ENCODE measurements at regions not wholly inside any gene's neighbourhood (a gene's known extent, or its start where the extent isn't known, plus 50 kb on each side); places are given as distances from the start of the nearest gene placed in this dataset.

DNA sequence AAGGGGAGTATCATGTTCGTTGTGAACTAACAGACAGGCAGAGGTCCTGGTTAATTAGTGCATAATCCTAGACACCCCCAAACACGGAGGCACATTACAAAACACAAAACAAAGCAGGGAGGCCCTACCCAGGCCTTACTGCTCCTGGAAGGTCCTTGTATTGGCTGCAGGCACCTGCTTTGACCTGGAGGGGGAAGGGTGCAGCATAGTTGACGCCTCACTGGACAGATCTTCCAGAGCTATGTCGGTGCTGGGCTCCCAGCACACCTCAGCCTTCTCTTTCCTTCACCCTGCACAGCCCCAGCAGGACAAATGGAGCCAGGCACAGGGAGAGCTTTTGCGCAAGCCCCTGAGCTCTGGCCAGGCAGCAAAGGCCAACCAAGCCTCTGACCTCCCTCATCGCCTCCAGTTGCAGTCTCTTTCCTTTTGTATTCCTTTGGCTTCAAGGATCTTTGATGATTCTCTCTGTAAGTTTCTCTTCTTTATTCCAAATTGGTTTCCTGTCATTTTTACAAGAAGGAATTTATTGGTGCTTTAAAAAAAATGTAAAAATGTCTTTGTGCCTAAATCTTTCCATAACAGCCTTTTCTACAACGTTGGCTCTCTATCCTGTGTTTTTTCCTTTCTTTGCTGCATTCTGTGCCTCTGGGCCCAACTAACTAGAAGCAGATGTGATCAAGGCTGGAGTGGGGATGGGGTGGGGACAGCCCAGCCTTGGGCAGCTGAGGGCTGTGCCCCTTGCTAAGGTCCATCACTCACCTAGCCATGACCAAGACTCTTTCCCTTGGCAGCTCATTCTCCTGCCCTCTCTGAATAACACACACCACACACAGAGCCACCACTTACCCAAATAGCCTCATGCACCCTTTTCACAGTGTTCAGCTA is 317.1 kb upstream of the NPVF start:
- Mint-ChIP-seq H3K9me3 (no peaks in the 10 kb centered on the region), H3K27ac (no peak overlapping the region), H3K4me1 (ENCODE audit: low read depth in 2 of 2) (no peaks in the 10 kb centered on the region), H3K4me3 (no peak overlapping the region), H3K36me3 (no peaks in the 10 kb centered on the region), H3K27me3 (peaks cover 36 to 60% of the 10 kb centered on the region in 2 donors)
- no peak for ATAC-seq
- no peak for DNase-seq (ENCODE audit: low spot score)

DNA sequence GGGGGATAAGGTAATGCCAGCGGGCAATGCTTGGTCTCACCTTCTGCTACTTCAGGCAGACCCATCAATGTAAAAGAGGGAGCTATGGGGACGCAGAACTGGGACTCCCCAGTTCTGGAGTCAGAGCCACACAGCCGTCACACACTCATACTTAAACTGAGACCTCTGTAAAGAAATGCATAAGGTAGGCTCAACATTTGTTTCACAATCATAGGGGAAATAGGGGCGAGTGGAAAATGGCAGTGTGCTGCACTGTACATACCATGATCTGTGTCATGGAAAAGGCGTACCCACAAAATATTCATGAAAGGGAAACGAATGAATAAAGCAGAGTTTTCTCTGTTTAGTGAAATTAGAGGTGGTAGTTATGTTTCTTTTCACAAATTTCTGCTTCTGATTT is 318.0 kb upstream of the NPVF start:
- no peaks in the 10 kb centered on the region for H3K36me3 Mint-ChIP-seq
- no peak overlapping the region for H3K4me3 Mint-ChIP-seq
- no peaks in the 10 kb centered on the region for H3K9me3 Mint-ChIP-seq
- no peak for ATAC-seq
- H3K4me1 Mint-ChIP-seq (ENCODE audit: low read depth in 2 of 2), result no peaks in the 10 kb centered on the region
- H3K27ac Mint-ChIP-seq, result no peak overlapping the region
- H3K27me3 Mint-ChIP-seq, result peaks cover 43 to 70% of the 10 kb centered on the region in 2 donors
- DNase-seq (ENCODE audit: low spot score), result no peak

DNA sequence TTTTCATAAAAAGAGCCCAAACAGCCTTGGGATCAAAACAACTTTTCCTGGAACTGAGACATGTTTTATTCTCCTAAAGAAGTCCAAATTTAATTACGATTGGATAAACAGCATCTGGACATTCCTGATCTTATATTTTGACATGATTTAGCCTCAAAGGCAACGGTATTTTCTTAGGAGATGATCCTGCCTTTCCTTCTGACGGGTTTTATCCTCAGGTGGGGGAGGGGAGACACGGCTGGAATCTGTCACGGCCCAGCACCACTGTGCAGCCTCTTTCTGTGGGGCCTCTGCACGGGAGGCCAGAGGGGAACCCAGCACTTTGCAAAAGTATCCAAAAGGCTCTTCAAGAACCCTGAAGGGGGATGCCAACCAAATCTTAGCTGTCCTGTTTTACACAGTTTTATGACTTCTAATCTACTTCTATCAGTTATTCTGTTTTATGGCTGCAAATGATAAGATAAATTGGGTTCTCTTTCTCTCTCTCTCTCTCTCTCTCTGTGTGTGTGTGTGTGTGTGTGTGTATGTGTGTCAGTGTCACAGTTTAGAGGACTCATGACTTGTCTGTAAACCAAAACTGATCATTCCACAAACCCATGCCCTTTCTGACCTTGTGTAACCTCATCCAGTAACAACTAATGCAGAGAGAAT is 321.1 kb upstream of the NPVF start:
- H3K36me3 Mint-ChIP-seq, result no peaks in the 10 kb centered on the region
- H3K4me1 Mint-ChIP-seq (ENCODE audit: low read depth in 2 of 2), result no peaks in the 10 kb centered on the region
- ATAC-seq, result no peak
- no peak for DNase-seq (ENCODE audit: low spot score)
- no peak overlapping the region for H3K4me3 Mint-ChIP-seq
- peaks cover 30 to 46% of the 10 kb centered on the region in 2 donors for H3K27me3 Mint-ChIP-seq
- H3K27ac Mint-ChIP-seq, result no peak overlapping the region
- no peaks in the 10 kb centered on the region for H3K9me3 Mint-ChIP-seq

DNA sequence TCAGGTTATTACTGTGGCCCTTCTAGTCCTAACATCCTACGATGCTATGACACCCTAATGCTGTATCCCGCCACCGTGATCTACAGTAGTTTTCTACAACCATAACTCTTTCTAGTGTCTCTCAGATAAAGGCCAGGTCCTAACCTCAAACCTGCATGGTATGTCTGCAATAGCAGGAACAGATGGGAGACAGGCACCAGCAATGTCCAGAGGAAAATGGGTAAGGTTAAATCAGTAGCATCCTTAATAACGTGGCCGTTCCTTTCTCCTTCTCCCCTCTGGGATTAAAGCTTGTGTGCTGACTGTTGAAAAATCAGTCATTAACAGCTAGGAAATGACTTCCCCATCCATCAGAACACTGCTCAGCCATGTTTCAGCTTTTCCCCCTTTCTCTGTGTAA is 321.9 kb upstream of the NPVF start:
- no peak for DNase-seq (ENCODE audit: low spot score)
- no peak overlapping the region for H3K27ac Mint-ChIP-seq
- no peak overlapping the region for H3K4me3 Mint-ChIP-seq
- no peaks in the 10 kb centered on the region for H3K9me3 Mint-ChIP-seq
- no peaks in the 10 kb centered on the region for H3K4me1 Mint-ChIP-seq (ENCODE audit: low read depth in 2 of 2)
- ATAC-seq, result no peak
- peaks cover 30 to 43% of the 10 kb centered on the region in 2 donors for H3K27me3 Mint-ChIP-seq
- H3K36me3 Mint-ChIP-seq, result no peaks in the 10 kb centered on the region

DNA sequence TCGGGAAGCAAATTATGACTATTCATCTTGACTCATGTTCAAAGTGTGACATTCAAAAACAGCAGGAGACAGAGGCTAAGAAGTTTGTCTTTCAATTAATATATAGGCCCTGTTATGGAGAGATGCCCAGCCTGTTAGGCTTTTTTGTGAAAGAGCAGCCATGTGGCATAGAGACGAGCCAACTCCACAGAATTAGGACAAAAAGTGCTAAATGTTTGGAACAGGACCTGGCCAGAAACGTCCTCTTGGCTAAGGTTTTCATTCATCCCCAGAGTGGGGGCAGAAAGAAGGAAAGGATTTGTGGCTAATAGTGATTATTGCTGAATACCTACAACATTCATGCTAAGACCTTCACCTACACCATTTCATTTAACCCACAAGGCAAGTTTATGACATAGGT is 324.7 kb upstream of the NPVF start:
- Mint-ChIP-seq H3K4me3 (no peak overlapping the region), H3K4me1 (ENCODE audit: low read depth in 2 of 2) (no peaks in the 10 kb centered on the region), H3K27ac (no peak overlapping the region), H3K9me3 (no peaks in the 10 kb centered on the region), H3K27me3 (peaks cover 29 to 49% of the 10 kb centered on the region in 2 donors), H3K36me3 (no peaks in the 10 kb centered on the region)
- no peak for ATAC-seq
- no peak for DNase-seq (ENCODE audit: low spot score)

DNA sequence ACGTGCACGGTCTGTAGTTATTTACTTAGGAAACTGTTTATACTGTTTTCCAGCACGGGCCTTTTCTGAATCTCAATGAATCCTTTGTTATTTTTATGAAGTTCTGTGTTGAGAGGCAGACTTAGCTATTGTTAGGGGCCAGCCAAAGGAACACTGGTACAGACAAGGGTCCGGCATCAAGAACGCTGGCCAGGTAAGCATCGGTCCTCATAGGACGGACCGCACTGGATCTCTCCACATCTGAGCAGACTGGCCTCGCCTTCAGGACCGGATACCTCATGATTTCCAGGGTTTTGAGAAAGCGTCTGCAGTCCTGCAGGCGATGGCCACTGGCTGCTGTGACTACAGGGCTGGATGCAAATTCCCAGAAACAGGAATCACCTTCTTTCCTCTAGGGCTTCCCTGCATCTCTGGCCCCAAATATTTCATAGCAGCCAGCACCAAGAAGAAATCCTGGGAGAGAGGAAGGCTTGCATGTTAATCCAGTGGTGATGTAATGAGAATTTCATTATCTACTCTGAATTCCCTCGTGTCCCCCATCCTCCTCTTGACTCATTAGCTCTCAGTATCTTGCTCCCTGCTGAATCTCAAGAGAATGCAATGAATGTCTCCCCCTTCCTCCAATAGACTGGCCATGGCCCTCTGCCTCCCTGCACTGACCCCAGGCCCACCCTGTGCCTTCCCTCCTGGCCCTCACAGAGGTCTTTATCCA is 325.4 kb upstream of the NPVF start:
- Mint-ChIP-seq H3K27ac (no peak overlapping the region), H3K27me3 (peaks cover 27 to 43% of the 10 kb centered on the region in 2 donors), H3K4me3 (no peak overlapping the region), H3K36me3 (no peaks in the 10 kb centered on the region), H3K4me1 (ENCODE audit: low read depth in 2 of 2) (no peaks in the 10 kb centered on the region), H3K9me3 (no peaks in the 10 kb centered on the region)
- DNase-seq (ENCODE audit: low spot score), result no peak
- no peak for ATAC-seq

DNA sequence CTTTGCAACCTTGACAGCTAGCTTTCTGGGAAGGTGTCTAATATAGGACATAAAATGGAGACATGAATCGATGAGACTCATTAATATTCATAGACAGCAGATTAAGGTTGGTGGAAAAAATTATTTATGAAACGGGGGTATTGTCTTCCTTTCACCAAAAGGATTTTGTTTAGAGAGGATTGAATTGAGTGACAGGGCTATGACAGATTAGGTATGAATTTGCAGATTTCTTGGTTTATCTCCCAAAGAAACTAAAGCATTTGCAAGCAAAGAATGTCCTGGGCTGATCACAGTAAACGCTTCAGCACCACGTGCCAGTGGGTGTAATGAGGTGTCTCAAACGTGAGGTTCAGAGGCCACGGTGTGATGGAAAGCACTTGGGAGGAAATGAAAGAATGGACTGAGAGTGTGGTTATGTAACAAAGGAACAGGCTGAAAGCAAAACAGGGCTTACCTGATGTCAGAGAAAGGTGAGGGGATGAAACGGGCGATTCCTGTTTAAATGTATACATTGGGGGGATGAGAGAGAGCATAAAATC is 329.2 kb upstream of the NPVF start:
- H3K9me3 Mint-ChIP-seq, result no peaks in the 10 kb centered on the region
- ATAC-seq (no peak), DNase-seq (ENCODE audit: low spot score) (no peak)
- no peaks in the 10 kb centered on the region for H3K4me1 Mint-ChIP-seq (ENCODE audit: low read depth in 2 of 2)
- no peak overlapping the region for H3K27ac Mint-ChIP-seq
- peaks cover 24 to 33% of the 10 kb centered on the region in 2 donors for H3K27me3 Mint-ChIP-seq
- no peaks in the 10 kb centered on the region for H3K36me3 Mint-ChIP-seq
- no peak overlapping the region for H3K4me3 Mint-ChIP-seq

DNA sequence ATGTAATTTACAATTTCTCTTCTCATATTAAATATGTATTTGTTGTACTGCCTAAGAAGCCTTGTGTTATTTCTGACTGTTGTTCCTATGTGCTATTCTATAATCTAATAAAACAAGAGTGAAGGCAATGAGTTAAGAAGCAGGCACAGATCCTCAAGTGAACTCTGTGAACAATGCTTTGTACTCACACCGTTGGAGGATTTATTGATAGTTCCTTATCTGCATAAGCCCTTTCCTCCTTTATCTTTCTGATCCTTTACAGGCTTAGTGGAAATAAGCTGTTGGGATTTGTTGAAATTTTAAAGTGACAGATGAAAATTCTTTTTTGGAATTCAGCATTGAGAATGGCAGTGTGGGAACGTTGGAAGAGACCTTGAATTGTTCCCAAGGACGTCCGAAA is 329.6 kb upstream of the NPVF start:
- Mint-ChIP-seq H3K9me3 (no peaks in the 10 kb centered on the region), H3K4me3 (no peak overlapping the region), H3K4me1 (ENCODE audit: low read depth in 2 of 2) (no peaks in the 10 kb centered on the region), H3K27ac (no peak overlapping the region), H3K36me3 (no peaks in the 10 kb centered on the region), H3K27me3 (peaks cover 24 to 33% of the 10 kb centered on the region in 2 donors)
- DNase-seq (ENCODE audit: low spot score), result no peak
- ATAC-seq, result no peak

DNA sequence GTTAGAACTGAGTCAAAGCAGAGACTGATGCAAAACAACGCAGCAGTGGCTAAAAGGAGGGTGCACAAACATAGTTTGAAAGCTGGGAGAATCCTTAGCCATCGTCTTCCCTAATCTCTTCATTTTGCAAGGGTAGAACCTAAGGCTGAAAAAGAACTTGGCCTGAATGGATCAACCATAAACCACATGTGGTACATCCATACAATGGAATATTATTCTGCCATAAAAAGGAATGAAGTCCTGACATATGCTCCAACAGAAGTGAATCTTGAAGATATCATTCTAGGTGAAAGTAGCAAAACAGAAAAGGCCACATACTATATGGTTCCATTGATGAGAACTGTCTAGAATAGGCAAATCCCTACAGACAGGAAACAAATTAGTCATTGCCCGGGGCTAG is 330.3 kb upstream of the NPVF start:
- ATAC-seq (no peak), DNase-seq (ENCODE audit: low spot score) (no peak)
- Mint-ChIP-seq H3K4me1 (ENCODE audit: low read depth in 2 of 2) (no peaks in the 10 kb centered on the region), H3K4me3 (no peak overlapping the region), H3K27me3 (peaks cover 24 to 33% of the 10 kb centered on the region in 2 donors), H3K36me3 (no peaks in the 10 kb centered on the region), H3K27ac (no peak overlapping the region), H3K9me3 (no peaks in the 10 kb centered on the region)

DNA sequence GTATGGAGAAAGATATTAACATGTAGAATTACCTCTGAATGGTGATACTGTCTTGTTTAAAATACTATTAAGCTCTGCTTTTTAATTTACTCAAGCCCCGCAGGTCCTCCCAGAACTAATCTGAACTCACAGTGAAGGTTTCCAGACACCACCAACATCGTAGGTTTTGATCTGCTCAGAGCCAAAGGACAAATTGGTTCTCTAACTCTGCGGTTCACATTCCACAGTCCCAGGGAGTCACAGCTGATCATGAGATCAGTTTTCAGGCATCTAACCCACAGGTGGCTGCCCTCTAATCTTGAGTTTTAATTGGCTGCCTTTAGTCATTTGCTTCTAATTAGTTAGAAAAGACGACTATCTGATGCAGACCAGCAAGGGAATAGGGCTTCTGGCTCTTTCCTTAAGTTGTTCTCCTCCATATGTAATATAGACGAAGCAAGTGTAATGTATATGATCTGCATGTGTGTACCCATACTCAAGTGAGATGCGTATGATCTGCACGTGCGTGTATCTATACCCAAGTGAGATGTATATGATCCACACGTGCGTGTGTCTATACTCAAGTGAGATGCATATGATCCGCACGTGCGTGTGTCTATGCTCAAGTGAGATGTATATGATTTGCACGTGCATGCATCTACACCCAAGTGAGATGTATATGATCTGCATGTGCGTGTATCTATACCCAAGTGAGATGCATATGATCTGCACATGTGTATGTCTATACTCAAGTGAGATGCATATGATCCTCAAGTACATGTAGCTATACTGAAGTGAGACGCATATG is 331.5 kb upstream of the NPVF start:
- Mint-ChIP-seq H3K36me3 (no peaks in the 10 kb centered on the region), H3K27ac (no peak overlapping the region), H3K9me3 (no peaks in the 10 kb centered on the region), H3K27me3 (peaks cover 20 to 33% of the 10 kb centered on the region in 2 donors), H3K4me1 (ENCODE audit: low read depth in 2 of 2) (no peaks in the 10 kb centered on the region), H3K4me3 (no peak overlapping the region)
- ATAC-seq (peak in 1 of 2 donors; percentile 16), DNase-seq (ENCODE audit: low spot score) (no peak)

DNA sequence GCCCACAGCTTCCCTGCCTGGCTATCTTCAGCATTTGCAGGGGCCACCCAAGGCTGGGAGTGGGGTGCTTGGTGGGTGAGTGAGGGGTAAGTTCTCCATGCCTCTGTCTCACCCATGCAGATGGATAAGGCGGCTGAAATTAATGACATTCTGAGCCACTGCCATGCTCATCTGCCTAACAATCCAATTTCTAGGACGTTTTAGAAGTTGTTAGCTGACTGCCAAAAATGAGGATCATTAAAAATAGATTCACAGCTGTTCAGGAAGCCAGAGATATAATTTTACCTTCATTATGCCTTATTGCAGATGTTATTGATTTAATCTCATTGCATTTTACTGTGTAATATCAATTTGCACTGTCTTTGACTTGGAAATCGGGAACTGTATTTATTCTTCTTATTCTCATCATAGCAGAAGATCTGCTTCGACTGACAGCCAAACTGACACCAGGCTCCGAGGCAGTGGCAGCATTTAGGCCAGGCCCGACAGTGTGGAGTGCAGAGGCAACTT is 334.4 kb upstream of the NPVF start:
- ATAC-seq (peak in 1 of 2 donors; percentile 30), DNase-seq (ENCODE audit: low spot score) (no peak)
- H3K27ac Mint-ChIP-seq, result no peak overlapping the region
- no peaks in the 10 kb centered on the region for H3K9me3 Mint-ChIP-seq
- H3K4me1 Mint-ChIP-seq (ENCODE audit: low read depth in 2 of 2), result no peaks in the 10 kb centered on the region
- H3K36me3 Mint-ChIP-seq, result no peaks in the 10 kb centered on the region
- H3K27me3 Mint-ChIP-seq, result peaks cover 9 to 15% of the 10 kb centered on the region in 2 donors
- H3K4me3 Mint-ChIP-seq, result no peak overlapping the region

DNA sequence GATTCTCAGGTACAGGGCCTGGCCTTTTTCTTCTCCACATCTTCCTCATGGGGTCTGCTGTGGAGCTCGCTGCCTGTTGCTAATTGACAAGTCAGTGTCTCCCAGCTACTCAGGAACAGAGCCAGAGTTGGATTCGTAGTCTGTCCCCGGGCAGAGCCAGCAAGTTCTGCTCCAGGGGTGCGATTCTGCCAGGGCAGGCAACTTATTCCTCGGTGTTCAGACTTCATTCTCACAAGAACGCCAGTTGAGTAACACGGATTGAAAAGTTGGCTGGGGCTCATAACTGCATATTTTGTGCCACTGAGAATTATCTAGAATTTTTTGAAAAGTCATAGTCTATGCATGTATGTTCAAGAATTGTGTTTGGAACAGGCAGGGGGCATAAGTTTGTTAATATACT is 336.7 kb upstream of the NPVF start:
- H3K27ac Mint-ChIP-seq, result no peak overlapping the region

DNA sequence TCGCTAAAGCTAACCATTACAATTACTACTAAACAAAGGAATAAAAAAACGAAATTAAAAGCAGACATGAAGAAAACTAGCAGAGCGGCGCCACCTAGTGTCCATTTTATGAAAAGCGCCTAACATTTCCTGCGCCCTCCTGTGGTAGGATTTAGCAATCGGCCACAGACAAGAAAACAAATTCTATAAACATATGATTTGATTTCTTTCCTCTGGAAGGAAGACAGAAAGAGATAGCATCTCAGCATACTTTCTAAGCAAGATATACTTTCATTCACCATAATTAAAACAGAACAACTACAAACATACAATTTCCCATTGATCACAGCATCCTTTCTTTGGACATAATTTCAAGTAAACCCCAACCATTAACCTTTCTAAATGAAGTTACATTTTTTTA is 337.7 kb upstream of the NPVF start:
- H3K36me3 Mint-ChIP-seq, result no peaks in the 10 kb centered on the region
- no peak for ATAC-seq
- peaks cover 0 to 4% of the 10 kb centered on the region in 2 donors for H3K4me1 Mint-ChIP-seq (ENCODE audit: low read depth in 2 of 2)
- H3K27ac Mint-ChIP-seq, result peak overlapping the region in 1 of 2 donors; percentile 7
- H3K9me3 Mint-ChIP-seq, result no peaks in the 10 kb centered on the region
- DNase-seq (ENCODE audit: low spot score), result no peak
- no peak overlapping the region for H3K4me3 Mint-ChIP-seq
- peaks cover 6 to 8% of the 10 kb centered on the region in 2 donors for H3K27me3 Mint-ChIP-seq

More for the DNA sequence above, 336.7 kb upstream of the NPVF start:
- ATAC-seq (no peak), DNase-seq (ENCODE audit: low spot score) (no peak)
- Mint-ChIP-seq H3K4me3 (no peak overlapping the region), H3K27me3 (peaks cover 9 to 13% of the 10 kb centered on the region in 2 donors), H3K4me1 (ENCODE audit: low read depth in 2 of 2) (peaks cover 0 to 4% of the 10 kb centered on the region in 2 donors), H3K9me3 (no peaks in the 10 kb centered on the region), H3K36me3 (no peaks in the 10 kb centered on the region)
